ENCODE measurements at regions not wholly inside any gene's neighbourhood (a gene's known extent, or its start where the extent isn't known, plus 50 kb on each side); places are given as distances from the start of the nearest gene placed in this dataset.
"Not testable (repeated sequence)": the region's sequence is repeated elsewhere in the genome, so short reads cannot be mapped to it uniquely, and the experiment has no call there.

DNA sequence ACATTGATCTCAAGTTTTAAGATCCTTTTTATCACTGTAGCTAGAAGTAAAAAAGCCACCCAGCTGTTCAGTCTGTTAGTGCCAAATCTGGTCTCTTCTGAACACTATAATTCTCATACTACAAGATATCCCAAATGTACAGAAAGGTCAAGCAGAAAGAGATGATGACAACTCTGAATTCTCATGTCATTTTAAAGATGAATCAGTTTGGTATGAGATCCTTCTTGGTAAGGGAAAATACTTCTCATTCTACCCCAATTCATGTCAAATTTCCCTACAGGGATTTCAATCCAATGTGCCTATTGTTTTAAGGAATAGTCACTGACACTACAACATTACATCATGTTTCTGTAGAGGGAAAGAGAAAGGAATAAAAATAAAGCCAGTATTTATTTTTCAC lies 184.5 kb downstream of the CPEB2 start:
- no peak overlapping the region for H3K4me3 ChIP-seq (ENCODE audit: low read length)
- H3K27ac ChIP-seq (ENCODE audit: low read length), result no peak overlapping the region
- no peaks in the 10 kb centered on the region for H3K4me1 ChIP-seq (ENCODE audit: control insufficient read depth, insufficient read depth, low read length)
- no peaks in the 10 kb centered on the region for H3K9me3 ChIP-seq (replicated peaks; ENCODE audit: control insufficient read depth, low read depth, low read length)
- peak; percentile 10 for DNase-seq
- H3K27me3 ChIP-seq (ENCODE audit: control insufficient read depth, insufficient read depth, low read length), result no peaks in the 10 kb centered on the region
- no peaks in the 10 kb centered on the region for H3K36me3 ChIP-seq (ENCODE audit: control insufficient read depth, insufficient read depth, low read length)

- DNase-seq, result no peak
- Histone ChIP-seq H3K27me3 (ENCODE audit: control insufficient read depth, insufficient read depth, low read length) (no peaks in the 10 kb centered on the region), H3K27ac (ENCODE audit: low read length) (no peak overlapping the region), H3K4me1 (ENCODE audit: control insufficient read depth, insufficient read depth, low read length) (no peaks in the 10 kb centered on the region), H3K36me3 (ENCODE audit: control insufficient read depth, insufficient read depth, low read length) (no peaks in the 10 kb centered on the region), H3K9me3 (replicated peaks; ENCODE audit: control insufficient read depth, low read depth, low read length) (no peaks in the 10 kb centered on the region), H3K4me3 (ENCODE audit: low read length) (no peak overlapping the region)
- WGBS (ENCODE audit: insufficient coverage), result no CpG with 5 or more reads among the region's 3 CpGs
Measured at GRCh38 chr4:15188605-15189539, 186.6 kb downstream of the CPEB2 start.

- Histone ChIP-seq H3K27ac (ENCODE audit: low read length) (no peak overlapping the region), H3K4me3 (ENCODE audit: low read length) (no peak overlapping the region), H3K27me3 (ENCODE audit: control insufficient read depth, insufficient read depth, low read length) (no peaks in the 10 kb centered on the region), H3K9me3 (replicated peaks; ENCODE audit: control insufficient read depth, low read depth, low read length) (no peaks in the 10 kb centered on the region), H3K4me1 (ENCODE audit: control insufficient read depth, insufficient read depth, low read length) (no peaks in the 10 kb centered on the region), H3K36me3 (ENCODE audit: control insufficient read depth, insufficient read depth, low read length) (no peaks in the 10 kb centered on the region)
- no peak for DNase-seq
- whole genome bisulfite sequencing (ENCODE audit: insufficient coverage), result no CpG with 5 or more reads among the region's 2 CpGs
Measured at GRCh38 chr4:15194520-15194919, 192.2 kb downstream of the CPEB2 start.

DNA sequence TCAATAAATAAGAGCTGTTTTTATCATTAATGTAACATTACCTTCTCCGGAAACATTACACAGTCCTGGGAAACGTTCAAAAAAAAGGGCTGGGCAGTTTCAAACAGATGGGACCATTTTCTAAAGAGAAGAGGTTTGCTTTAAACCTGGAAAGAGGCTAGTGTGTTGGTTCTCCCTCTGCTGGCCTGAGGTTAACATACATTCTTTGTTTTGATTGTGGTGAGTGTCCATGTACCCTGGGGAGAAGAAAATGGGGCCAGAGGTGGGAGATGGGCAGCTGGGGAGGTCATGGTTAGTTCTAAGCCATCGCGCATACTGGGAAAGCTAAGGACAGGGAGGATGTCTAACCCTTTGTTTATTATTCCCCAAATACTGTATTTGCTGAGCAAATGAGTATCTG lies 194.7 kb downstream of the CPEB2 start:
- Histone ChIP-seq H3K4me1 (ENCODE audit: control insufficient read depth, insufficient read depth, low read length) (no peaks in the 10 kb centered on the region), H3K9me3 (replicated peaks; ENCODE audit: control insufficient read depth, low read depth, low read length) (no peaks in the 10 kb centered on the region), H3K4me3 (ENCODE audit: low read length) (no peak overlapping the region), H3K36me3 (ENCODE audit: control insufficient read depth, insufficient read depth, low read length) (no peaks in the 10 kb centered on the region), H3K27ac (ENCODE audit: low read length) (no peak overlapping the region), H3K27me3 (ENCODE audit: control insufficient read depth, insufficient read depth, low read length) (no peaks in the 10 kb centered on the region)
- DNase-seq, result peak; percentile 43
- WGBS (ENCODE audit: insufficient coverage), result no CpG with 5 or more reads among the region's 4 CpGs

DNA sequence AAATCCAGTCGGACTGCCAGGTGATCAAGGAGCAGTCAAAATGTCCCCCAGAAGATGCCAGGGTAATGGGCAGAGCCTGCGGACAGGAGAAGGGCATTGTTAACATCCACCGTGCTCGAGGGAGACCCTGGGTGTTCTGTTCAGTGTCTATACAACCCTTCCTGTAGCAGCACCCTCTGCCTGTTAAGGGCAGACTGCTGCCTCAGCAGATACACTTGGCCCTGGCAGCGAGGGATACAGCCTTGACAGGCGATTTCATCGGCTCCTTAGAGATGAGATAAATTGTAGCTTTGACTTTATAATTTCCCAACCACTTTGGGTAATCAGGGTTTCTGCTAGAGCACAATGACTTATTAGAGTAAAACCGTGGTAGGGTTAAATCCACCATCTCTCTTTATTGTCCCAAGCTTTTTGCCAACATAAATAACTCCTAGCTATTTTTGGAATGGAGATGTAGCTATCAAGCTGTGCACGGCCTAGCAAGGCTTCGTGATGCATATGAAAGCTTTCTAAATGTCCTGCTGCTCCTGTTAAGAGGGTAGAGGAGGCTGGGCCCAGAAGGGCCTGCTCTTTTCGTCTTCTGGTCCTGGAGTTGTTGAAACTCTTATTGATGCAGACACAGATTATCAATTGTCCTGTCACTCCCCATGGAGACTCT lies 195.9 kb downstream of the CPEB2 start:
- Histone ChIP-seq H3K4me3 (ENCODE audit: low read length) (no peak overlapping the region), H3K27ac (ENCODE audit: low read length) (no peak overlapping the region), H3K36me3 (ENCODE audit: control insufficient read depth, insufficient read depth, low read length) (no peaks in the 10 kb centered on the region), H3K4me1 (ENCODE audit: control insufficient read depth, insufficient read depth, low read length) (no peaks in the 10 kb centered on the region), H3K9me3 (replicated peaks; ENCODE audit: control insufficient read depth, low read depth, low read length) (no peaks in the 10 kb centered on the region), H3K27me3 (ENCODE audit: control insufficient read depth, insufficient read depth, low read length) (no peaks in the 10 kb centered on the region)
- WGBS (ENCODE audit: insufficient coverage), result 68% methylated on average over 4 of the region's 11 CpGs
- peak; percentile 13 for DNase-seq

- Histone ChIP-seq H3K9me3 (replicated peaks; ENCODE audit: control insufficient read depth, low read depth, low read length) (peaks cover 4% of the 10 kb centered on the region), H3K36me3 (ENCODE audit: control insufficient read depth, insufficient read depth, low read length) (no peaks in the 10 kb centered on the region), H3K4me3 (ENCODE audit: low read length) (no peak overlapping the region), H3K27me3 (ENCODE audit: control insufficient read depth, insufficient read depth, low read length) (no peaks in the 10 kb centered on the region), H3K27ac (ENCODE audit: low read length) (no peak overlapping the region), H3K4me1 (ENCODE audit: control insufficient read depth, insufficient read depth, low read length) (no peaks in the 10 kb centered on the region)
- DNase-seq, result no peak
- no CpG with 5 or more reads among the region's 1 CpG for WGBS (ENCODE audit: insufficient coverage)
Measured at GRCh38 chr4:15201782-15202181, 199.5 kb downstream of the CPEB2 start.

- DNase-seq, result no peak
- no CpG with 5 or more reads among the region's 2 CpGs for WGBS (ENCODE audit: insufficient coverage)
- Histone ChIP-seq H3K4me1 (ENCODE audit: control insufficient read depth, insufficient read depth, low read length) (no peaks in the 10 kb centered on the region), H3K27ac (ENCODE audit: low read length) (no peak overlapping the region), H3K9me3 (replicated peaks; ENCODE audit: control insufficient read depth, low read depth, low read length) (peaks cover 7% of the 10 kb centered on the region), H3K27me3 (ENCODE audit: control insufficient read depth, insufficient read depth, low read length) (no peaks in the 10 kb centered on the region), H3K4me3 (ENCODE audit: low read length) (no peak overlapping the region), H3K36me3 (ENCODE audit: control insufficient read depth, insufficient read depth, low read length) (no peaks in the 10 kb centered on the region)
Measured at GRCh38 chr4:15202481-15202880, 200.2 kb downstream of the CPEB2 start.

DNA sequence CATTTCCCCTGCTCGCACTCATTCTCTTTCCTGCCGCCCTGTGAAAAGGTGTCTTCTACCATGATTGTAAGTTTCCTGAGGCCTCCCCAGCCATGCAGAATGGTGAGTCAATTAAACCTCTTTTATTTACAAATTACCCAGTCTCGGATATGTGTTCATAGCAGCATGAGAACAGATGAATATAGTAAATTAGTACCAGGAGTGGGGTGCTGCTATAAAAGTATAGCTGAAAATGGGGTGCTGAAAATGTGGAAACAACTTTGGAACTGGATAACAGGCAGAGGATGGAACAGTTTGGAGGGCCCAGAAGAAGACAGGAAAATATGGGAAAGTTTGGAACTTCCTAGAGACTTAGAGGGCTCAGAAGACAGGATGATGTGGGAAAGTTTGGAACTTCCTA lies 204.2 kb downstream of the CPEB2 start:
- DNase-seq; H3K9me3 ChIP-seq (replicated peaks; ENCODE audit: control insufficient read depth, low read depth, low read length); H3K4me3 ChIP-seq (ENCODE audit: low read length); H3K36me3 ChIP-seq (ENCODE audit: control insufficient read depth, insufficient read depth, low read length); H3K27ac ChIP-seq (ENCODE audit: low read length); H3K27me3 ChIP-seq (ENCODE audit: control insufficient read depth, insufficient read depth, low read length); H3K4me1 ChIP-seq (ENCODE audit: control insufficient read depth, insufficient read depth, low read length): not testable (repeated sequence)
- no CpG with 5 or more reads among the region's 3 CpGs for WGBS (ENCODE audit: insufficient coverage)

DNA sequence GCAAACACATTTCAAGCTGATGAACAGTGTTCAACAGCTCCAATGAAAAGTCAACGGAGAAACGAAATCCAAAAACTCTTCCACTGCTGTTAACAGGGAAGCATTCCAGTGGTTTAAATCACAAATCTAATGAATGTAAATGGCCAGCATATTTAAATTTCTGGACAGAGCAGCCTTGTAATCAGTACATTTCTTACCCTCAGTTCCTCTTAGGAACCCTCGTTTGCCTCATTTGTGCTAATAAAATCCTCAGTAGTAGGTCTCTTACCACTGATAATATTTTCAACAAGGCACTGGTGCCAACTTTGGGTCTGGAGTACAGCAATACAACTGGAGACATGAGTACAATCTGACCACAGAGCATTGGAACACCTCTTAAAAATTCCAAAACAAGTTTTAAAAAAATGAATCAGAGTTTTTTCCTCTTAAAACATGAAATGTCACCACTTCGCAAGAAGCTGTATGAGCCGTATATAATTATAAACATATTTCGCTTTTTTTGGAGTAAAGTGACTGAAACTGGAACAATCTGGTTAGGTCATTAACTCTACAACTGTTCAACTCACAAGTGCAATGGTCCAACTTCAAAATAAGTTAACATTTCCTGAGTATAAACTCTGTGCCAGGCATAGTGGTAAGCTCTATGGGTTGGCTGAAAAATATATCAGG lies 211.2 kb downstream of the CPEB2 start:
- DNase-seq, result peak; percentile 87
- peaks cover 2% of the 10 kb centered on the region for H3K4me1 ChIP-seq (ENCODE audit: control insufficient read depth, insufficient read depth, low read length)
- no peaks in the 10 kb centered on the region for H3K27me3 ChIP-seq (ENCODE audit: control insufficient read depth, insufficient read depth, low read length)
- no peaks in the 10 kb centered on the region for H3K36me3 ChIP-seq (ENCODE audit: control insufficient read depth, insufficient read depth, low read length)
- no peaks in the 10 kb centered on the region for H3K9me3 ChIP-seq (replicated peaks; ENCODE audit: control insufficient read depth, low read depth, low read length)
- 0% methylated on average over 1 of the region's 6 CpGs for WGBS (ENCODE audit: insufficient coverage)
- peak overlapping the region; percentile 57 for H3K27ac ChIP-seq (ENCODE audit: low read length)
- no peak overlapping the region for H3K4me3 ChIP-seq (ENCODE audit: low read length)

- Histone ChIP-seq H3K9me3 (replicated peaks; ENCODE audit: control insufficient read depth, low read depth, low read length) (no peaks in the 10 kb centered on the region), H3K4me3 (ENCODE audit: low read length) (no peak overlapping the region), H3K27ac (ENCODE audit: low read length) (no peak overlapping the region), H3K27me3 (ENCODE audit: control insufficient read depth, insufficient read depth, low read length) (no peaks in the 10 kb centered on the region), H3K36me3 (ENCODE audit: control insufficient read depth, insufficient read depth, low read length) (no peaks in the 10 kb centered on the region), H3K4me1 (ENCODE audit: control insufficient read depth, insufficient read depth, low read length) (peaks cover 2% of the 10 kb centered on the region)
- WGBS (ENCODE audit: insufficient coverage), result 28% methylated on average over 3 of the region's 6 CpGs
- peak; percentile 90 for DNase-seq
Measured at GRCh38 chr4:15215109-15215508, 212.7 kb upstream of the C1QTNF7 start.

Data from muscle of leg (tissue), 3 donors.